GM19452 (cell line): ENCODE measurements at regions not wholly inside any gene's neighbourhood (a gene's known extent, or its start where the extent isn't known, plus 50 kb on each side); places are given as distances from the start of the nearest gene placed in this dataset.
"Not testable (repeated sequence)": the region's sequence is repeated elsewhere in the genome, so short reads cannot be mapped to it uniquely, and the experiment has no call there.

ENCODE experiments used
- ATAC-seq: cut with Tn5 transposase; IDR thresholded peaks from one replicate; pipeline ENCODE4 v1.9.1; 2021; ENCODE audit not compliant: unreplicated experiment

GRCh38 chrX:68951942-68952619 lies 123.3 kb downstream of the EFNB1 start:
- ATAC-seq = not testable (repeated sequence)

- ATAC-seq = no peak
These were observed 122.1 kb downstream of the EFNB1 start for GRCh38 chrX:68950937-68951336.

GRCh38 chrX:68947882-68948605 lies 119.2 kb downstream of the EFNB1 start:
- no peak for ATAC-seq

- ATAC-seq = no peak
These were observed 116.9 kb downstream of the EFNB1 start for GRCh38 chrX:68945603-68946228.

- no peak for ATAC-seq
These were observed 116.3 kb downstream of the EFNB1 start for GRCh38 chrX:68945081-68945602.

- no peak for ATAC-seq
These were observed 115.4 kb downstream of the EFNB1 start for GRCh38 chrX:68944211-68944610.

GRCh38 chrX:68942840-68943239 lies 114.0 kb downstream of the EFNB1 start:
- no peak for ATAC-seq

- ATAC-seq = no peak
These were observed 113.3 kb downstream of the EFNB1 start for GRCh38 chrX:68942104-68942503.

GRCh38 chrX:68941385-68941952 lies 112.6 kb downstream of the EFNB1 start:
- ATAC-seq = no peak

GRCh38 chrX:68940601-68941000 lies 111.8 kb downstream of the EFNB1 start:
- ATAC-seq = no peak

- no peak for ATAC-seq
These were observed 111.0 kb downstream of the EFNB1 start for GRCh38 chrX:68939868-68940267.

GRCh38 chrX:68938244-68939004 lies 109.6 kb downstream of the EFNB1 start:
- ATAC-seq = no peak

GRCh38 chrX:68937581-68937980 lies 108.8 kb downstream of the EFNB1 start:
- ATAC-seq = no peak

GRCh38 chrX:68936608-68937007 lies 107.8 kb downstream of the EFNB1 start:
- ATAC-seq = no peak

GRCh38 chrX:68936126-68936525 lies 107.3 kb downstream of the EFNB1 start:
- ATAC-seq = no peak

GRCh38 chrX:68935362-68935761 lies 106.5 kb downstream of the EFNB1 start:
- no peak for ATAC-seq

- ATAC-seq = no peak
These were observed 106.1 kb downstream of the EFNB1 start for GRCh38 chrX:68934922-68935321.

- no peak for ATAC-seq
These were observed 105.6 kb downstream of the EFNB1 start for GRCh38 chrX:68934421-68934820.

GRCh38 chrX:68932611-68933010 lies 103.8 kb downstream of the EFNB1 start:
- no peak for ATAC-seq

- no peak for ATAC-seq
These were observed 102.5 kb downstream of the EFNB1 start for GRCh38 chrX:68931345-68931744.
